PC-9 (cell line): ENCODE measurements at regions not wholly inside any gene's neighbourhood (a gene's known extent, or its start where the extent isn't known, plus 50 kb on each side); places are given as distances from the start of the nearest gene placed in this dataset.

Source experiments
- BruUV-seq: library from RNA; stranded (reverse); fragments of 400-500 nt; replicated peaks from 2 replicates; lab custom pipeline; 2021; lab: Mats Ljungman, UMichigan
- CTCF ChIA-PET: fragments of 300-600 bp; sonication (Branson Sonifier 250); formaldehyde crosslinking; loops from one replicate; lab custom pipeline; 2022; ENCODE audit warnings: antibody characterized with exemption; lab: Charles Lee
- POLR2A ChIA-PET: fragments of 300-600 bp; sonication (Branson Sonifier 250); formaldehyde crosslinking; loops from one replicate; lab custom pipeline; 2022; ENCODE audit warnings: antibody characterized with exemption; ENCODE audit not compliant: unreplicated experiment; lab: Charles Lee
- DNase-seq, 2 experiments: peaks; one replicate each; pipeline versions ENCODE4 v3.0.0 to v3.0.0-alpha.2; 2015 to 2022; ENCODE audit warnings: mixed read lengths in 1 of 2
- H2AFZ ChIP-seq: fragments of 200-600 bp; sonication (generic); 2 replicates; pipeline ENCODE4 v1.8.1; 2017; ENCODE audit warnings: antibody characterized with exemption
- H3F3A ChIP-seq: fragments of 200-600 bp; sonication (generic); 2 replicates; pipeline ENCODE4 v1.8.1; 2017; ENCODE audit warnings: antibody characterized with exemption, mild to moderate bottlenecking, low read depth; ENCODE audit not compliant: insufficient read depth
- H3K27ac ChIP-seq: fragments of 200-600 bp; sonication (generic); 2 replicates; pipeline ENCODE4 v1.6.1; 2016; ENCODE audit warnings: mixed run types
- H3K27me3 ChIP-seq: fragments of 200-600 bp; sonication (generic); 2 replicates; pipeline ENCODE4 v1.6.1; 2016; ENCODE audit warnings: low read depth, mixed run types; ENCODE audit not compliant: insufficient read depth
- H3K36me3 ChIP-seq: fragments of 200-600 bp; sonication (generic); 2 replicates; pipeline ENCODE4 v1.6.1; 2016; ENCODE audit warnings: low read depth, mixed run types
- H3K4me1 ChIP-seq: fragments of 200-600 bp; sonication (generic); replicated peaks from 2 replicates; pipeline ENCODE4 v1.6.1; 2016; ENCODE audit warnings: mixed run types; ENCODE audit not compliant: insufficient read depth
- H3K4me2 ChIP-seq: fragments of 200-600 bp; sonication (generic); 2 replicates; pipeline ENCODE4 v1.6.1; 2017; ENCODE audit warnings: mixed run types
- H3K4me3 ChIP-seq: fragments of 200-600 bp; sonication (generic); 2 replicates; pipeline ENCODE4 v1.6.1; 2016; ENCODE audit warnings: mixed run types
- H3K79me2 ChIP-seq: fragments of 200-600 bp; sonication (generic); 2 replicates; pipeline ENCODE4 v1.6.1; 2017; ENCODE audit warnings: low read depth, mixed run types
- H3K9me2 ChIP-seq: fragments of 200-600 bp; sonication (generic); 2 replicates; pipeline ENCODE4 v1.8.1; 2017; ENCODE audit warnings: mild to moderate bottlenecking; ENCODE audit not compliant: insufficient read depth
- H3K9me3 ChIP-seq: fragments of 200-600 bp; sonication (generic); 2 replicates; pipeline ENCODE4 v1.8.1; 2016; ENCODE audit warnings: low read depth; ENCODE audit not compliant: insufficient read depth
- H4K20me1 ChIP-seq: fragments of 200-600 bp; sonication (generic); 2 replicates; pipeline ENCODE4 v1.8.1; 2017; ENCODE audit not compliant: insufficient read depth
- CTCF ChIP-seq: fragments of 200-600 bp; sonication (generic); conservative IDR thresholded peaks from 2 replicates; pipeline ENCODE4 v1.6.1; 2017; ENCODE audit warnings: mixed run types, antibody characterized with exemption, mild to moderate bottlenecking, moderate library complexity
- EZH2 ChIP-seq: fragments of 200-600 bp; sonication (generic); IDR thresholded peaks from 2 replicates; pipeline ENCODE4 v1.8.0; 2017; ENCODE audit warnings: antibody characterized with exemption, low read depth
- intact Hi-C: fragments of 100-400 bp; cut with micrococcal nuclease; formaldehyde crosslinking; loops from one replicate; pipeline ENCODE4 v1.10.0; 2022; ENCODE audit not compliant: unreplicated experiment

- Histone ChIP-seq H4K20me1 (no peaks in the 10 kb centered on the region), H3K27me3 (no peaks in the 10 kb centered on the region), H3K4me2 (no peak overlapping the region), H3K9me3 (no peaks in the 10 kb centered on the region), H3F3A (no peaks in the 10 kb centered on the region), H3K79me2 (no peaks in the 10 kb centered on the region), H3K9me2 (no peaks in the 10 kb centered on the region), H3K4me1 (peaks cover 6% of the 10 kb centered on the region; the same call in 1 of the 2 replicates), H2AFZ (no peak overlapping the region), H3K27ac (no peak overlapping the region), H3K36me3 (no peaks in the 10 kb centered on the region), H3K4me3 (no peak overlapping the region)
- no peak for DNase-seq
- ChIA-PET POLR2A (no interaction called here), CTCF (no interaction called here)
- intact Hi-C loops = no loop called here
- TF ChIP-seq EZH2 (no peak), CTCF (no peak)
- BruUV-seq = no TSS peak
Measured at GRCh38 chr17:69949496-69949895, 125.5 kb upstream of the KCNJ16 start.

GRCh38 chr17:69949973-69950695 lies 124.9 kb upstream of the KCNJ16 start:
- no peak for TF ChIP-seq CTCF
- no peak for TF ChIP-seq EZH2
- Histone ChIP-seq H3F3A (no peaks in the 10 kb centered on the region), H3K9me2 (no peaks in the 10 kb centered on the region), H3K27me3 (no peaks in the 10 kb centered on the region), H3K9me3 (no peaks in the 10 kb centered on the region), H2AFZ (no peak overlapping the region), H3K27ac (no peak overlapping the region), H3K4me3 (no peak overlapping the region), H3K4me2 (no peak overlapping the region), H3K36me3 (no peaks in the 10 kb centered on the region), H4K20me1 (no peaks in the 10 kb centered on the region), H3K4me1 (peaks cover 11% of the 10 kb centered on the region; the same call in 1 of the 2 replicates), H3K79me2 (no peaks in the 10 kb centered on the region)
- CTCF ChIA-PET = no interaction called here
- BruUV-seq = no TSS peak
- intact Hi-C loops = no loop called here
- no peak for DNase-seq
- POLR2A ChIA-PET = no interaction called here

- Histone ChIP-seq H3K36me3 (no peaks in the 10 kb centered on the region), H3K79me2 (no peaks in the 10 kb centered on the region), H3K4me2 (no peak overlapping the region), H3F3A (no peaks in the 10 kb centered on the region), H3K4me1 (peaks cover 11% of the 10 kb centered on the region; the same call in 1 of the 2 replicates), H3K9me2 (no peaks in the 10 kb centered on the region), H4K20me1 (no peaks in the 10 kb centered on the region), H3K4me3 (no peak overlapping the region), H3K27me3 (no peaks in the 10 kb centered on the region), H3K27ac (no peak overlapping the region), H3K9me3 (no peaks in the 10 kb centered on the region), H2AFZ (no peak overlapping the region)
- TF ChIP-seq CTCF (no peak), EZH2 (no peak)
- CTCF ChIA-PET = interaction anchor here (0.5 kb wide), 1 partner anchor 404 kb away, joined by 3 read pairs; no protein-coding TSS in a partner anchor
- DNase-seq = no peak
- intact Hi-C loops = no loop called here
- POLR2A ChIA-PET = no interaction called here
- BruUV-seq = no TSS peak
Measured at GRCh38 chr17:69950701-69951418, 124.2 kb upstream of the KCNJ16 start.
